HAP-1 (cell line): ENCODE measurements at regions not wholly inside any gene's neighbourhood (a gene's known extent, or its start where the extent isn't known, plus 50 kb on each side); places are given as distances from the start of the nearest gene placed in this dataset.

Source experiments
- DNase-seq, 2 experiments: peaks; one replicate each; pipeline ENCODE4 v3.0.0-alpha.2; 2016 to 2020; ENCODE audit warnings: low spot score in 2 of 2
- H3K27me3 ChIP-seq: fragments of 250-450 bp; sonication (Bioruptor Pico); 2 replicates; pipeline ENCODE4 v1.5.1; 2020; ENCODE audit warnings: low read depth, mild to moderate bottlenecking, moderate library complexity
- H3K36me3 ChIP-seq: fragments of 250-450 bp; sonication (Bioruptor Pico); replicated peaks from 2 replicates; pipeline ENCODE4 v1.5.1; 2020; ENCODE audit warnings: mild to moderate bottlenecking
- H3K4me1 ChIP-seq: fragments of 250-450 bp; sonication (Bioruptor Pico); 2 replicates; pipeline ENCODE4 v1.5.1; 2020; ENCODE audit warnings: mild to moderate bottlenecking
- H3K4me3 ChIP-seq: fragments of 250-450 bp; sonication (Bioruptor Pico); 2 replicates; pipeline ENCODE4 v1.5.1; 2020; ENCODE audit warnings: mild to moderate bottlenecking, moderate library complexity
- H3K9me3 ChIP-seq: fragments of 250-450 bp; sonication (Bioruptor Pico); 2 replicates; pipeline ENCODE4 v1.5.1; 2020; ENCODE audit warnings: mild to moderate bottlenecking, moderate library complexity
- in situ Hi-C: fragments of 300-500 bp; cut with MboI; formaldehyde crosslinking; loops from 3 replicates; pipeline ENCODE4 v1.14.3; 2020; ENCODE audit warnings: low sequenced_read_pairs, inconsistent platforms, mixed read lengths

- no peaks in the 10 kb centered on the region for H3K4me1 ChIP-seq
- H3K36me3 ChIP-seq: no peaks in the 10 kb centered on the region
- in situ Hi-C loops: no loop called here
- H3K27me3 ChIP-seq: no peaks in the 10 kb centered on the region
- H3K4me3 ChIP-seq: no peak overlapping the region
- DNase-seq: no peak
- H3K9me3 ChIP-seq: no peaks in the 10 kb centered on the region
Measured at GRCh38 chr3:127339928-127340861, 52.3 kb upstream of the PRR20G start.

DNA sequence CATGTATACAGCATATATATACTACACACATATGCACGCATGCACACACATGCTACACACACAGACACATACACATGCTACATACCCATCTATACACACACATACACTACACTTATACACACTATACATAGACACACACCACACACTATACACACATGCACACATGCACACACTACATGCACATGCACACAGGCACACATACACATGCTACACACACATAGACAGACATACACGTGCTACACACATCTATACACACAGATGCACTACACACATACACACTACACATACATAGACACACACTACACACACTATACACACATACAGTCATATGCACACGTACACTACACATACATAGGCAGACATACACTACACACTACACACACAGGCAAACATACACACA, 51.2 kb upstream of the PRR20G start:
- Histone ChIP-seq H3K9me3 (0 out of 2 replicates have a peak, but pooled peaks cover 5% of the 10 kb centered on the region), H3K27me3 (no peaks in the 10 kb centered on the region)
- in situ Hi-C loops: no loop called here

DNA sequence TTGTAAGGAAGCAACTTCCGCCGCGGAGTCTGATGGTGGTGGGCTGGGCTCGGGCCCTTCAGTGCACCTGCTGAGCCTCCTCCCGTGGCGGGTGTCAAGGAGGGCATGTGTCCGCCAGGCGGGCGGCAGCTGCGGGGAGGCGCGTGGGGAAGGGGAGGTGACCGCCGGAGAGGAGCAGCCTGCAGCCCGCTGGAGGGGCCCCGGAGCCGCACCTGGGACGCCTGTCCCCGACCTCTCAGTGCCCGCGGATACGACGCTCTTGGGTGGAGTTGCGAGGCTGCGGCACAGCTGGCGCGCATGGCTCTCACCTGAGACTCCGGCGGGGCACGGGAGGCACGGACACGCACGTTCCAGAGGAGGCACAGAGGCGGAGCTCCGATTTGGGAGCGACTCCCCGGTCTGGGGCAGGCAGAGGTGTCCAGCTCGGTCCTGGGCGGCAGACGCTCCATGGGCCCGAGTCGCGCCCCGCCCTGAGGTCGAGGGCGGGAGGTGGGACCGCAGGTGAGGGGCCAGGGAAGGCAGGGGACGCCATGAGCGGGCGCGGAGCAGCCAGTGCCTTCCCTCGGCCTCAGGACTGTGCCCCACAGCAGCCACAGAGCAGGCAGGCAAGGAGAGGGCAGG, 50.2 kb upstream of the PRR20G start:
- no peak overlapping the region for H3K4me3 ChIP-seq
- DNase-seq: no peak
- in situ Hi-C loops: no loop called here

More for the DNA sequence above, 51.2 kb upstream of the PRR20G start:
- no peak for DNase-seq
- H3K36me3 ChIP-seq: no peaks in the 10 kb centered on the region
- H3K4me1 ChIP-seq: no peaks in the 10 kb centered on the region
- no peak overlapping the region for H3K4me3 ChIP-seq

More for the DNA sequence above, 50.2 kb upstream of the PRR20G start:
- H3K9me3 ChIP-seq: 0 out of 2 replicates have a peak, but pooled peaks cover 5% of the 10 kb centered on the region
- H3K4me1 ChIP-seq: no peaks in the 10 kb centered on the region
- no peaks in the 10 kb centered on the region for H3K36me3 ChIP-seq
- no peaks in the 10 kb centered on the region for H3K27me3 ChIP-seq
